WERI-Rb-1 (cell line): ENCODE measurements at regions not wholly inside any gene's neighbourhood (a gene's known extent, or its start where the extent isn't known, plus 50 kb on each side); places are given as distances from the start of the nearest gene placed in this dataset.

ENCODE experiments used
- DNase-seq: peaks from one replicate; pipeline ENCODE4 v3.0.0-alpha.2; 2020
- H3K27ac ChIP-seq: fragments of 250-450 bp; sonication (Bioruptor Pico); 2 replicates; pipeline ENCODE4 v1.5.1; 2020; ENCODE audit warnings: mild to moderate bottlenecking, moderate library complexity
- H3K27me3 ChIP-seq: fragments of 250-450 bp; sonication (Bioruptor Pico); 2 replicates; pipeline ENCODE4 v1.5.1; 2021; ENCODE audit warnings: mild to moderate bottlenecking, low read depth, moderate library complexity; ENCODE audit not compliant: insufficient read depth, severe bottlenecking
- H3K36me3 ChIP-seq: fragments of 250-450 bp; sonication (Bioruptor Pico); 2 replicates; pipeline ENCODE4 v1.5.1; 2020; ENCODE audit warnings: mild to moderate bottlenecking, moderate library complexity
- H3K4me3 ChIP-seq: 2 replicates; pipeline ENCODE4 v1.5.1; 2011; ENCODE audit warnings: low read depth, mild to moderate bottlenecking, control low read depth, low read length
- H3K9me3 ChIP-seq: fragments of 250-450 bp; sonication (Bioruptor Pico); 2 replicates; pipeline ENCODE4 v1.5.1; 2021; ENCODE audit warnings: mild to moderate bottlenecking, moderate library complexity; ENCODE audit not compliant: severe bottlenecking
- CTCF ChIP-seq: IDR thresholded peaks from 2 replicates; pipeline ENCODE4 v1.5.1; 2011; ENCODE audit warnings: low read depth, mild to moderate bottlenecking, control low read depth, inconsistent platforms, low read length

GRCh38 chr16:31819948-31820347, 53.7 kb upstream of the ZNF267 start:
- Histone ChIP-seq H3K27me3 (peaks cover 75% of the 10 kb centered on the region), H3K9me3 (peaks cover 7% of the 10 kb centered on the region), H3K36me3 (no peaks in the 10 kb centered on the region), H3K27ac (no peak overlapping the region), H3K4me3 (no peak overlapping the region)
- no peak for DNase-seq
- no peak for TF ChIP-seq CTCF
